HG02759 (cell line): ENCODE measurements at regions not wholly inside any gene's neighbourhood (a gene's known extent, or its start where the extent isn't known, plus 50 kb on each side); places are given as distances from the start of the nearest gene placed in this dataset.
"Not testable (repeated sequence)": the region's sequence is repeated elsewhere in the genome, so short reads cannot be mapped to it uniquely, and the experiment has no call there.

Experiments used
- ATAC-seq: cut with Tn5 transposase; IDR thresholded peaks from one replicate; pipeline ENCODE4 v1.9.1; 2021; ENCODE audit warnings: mild to moderate bottlenecking, moderate library complexity; ENCODE audit not compliant: unreplicated experiment

DNA sequence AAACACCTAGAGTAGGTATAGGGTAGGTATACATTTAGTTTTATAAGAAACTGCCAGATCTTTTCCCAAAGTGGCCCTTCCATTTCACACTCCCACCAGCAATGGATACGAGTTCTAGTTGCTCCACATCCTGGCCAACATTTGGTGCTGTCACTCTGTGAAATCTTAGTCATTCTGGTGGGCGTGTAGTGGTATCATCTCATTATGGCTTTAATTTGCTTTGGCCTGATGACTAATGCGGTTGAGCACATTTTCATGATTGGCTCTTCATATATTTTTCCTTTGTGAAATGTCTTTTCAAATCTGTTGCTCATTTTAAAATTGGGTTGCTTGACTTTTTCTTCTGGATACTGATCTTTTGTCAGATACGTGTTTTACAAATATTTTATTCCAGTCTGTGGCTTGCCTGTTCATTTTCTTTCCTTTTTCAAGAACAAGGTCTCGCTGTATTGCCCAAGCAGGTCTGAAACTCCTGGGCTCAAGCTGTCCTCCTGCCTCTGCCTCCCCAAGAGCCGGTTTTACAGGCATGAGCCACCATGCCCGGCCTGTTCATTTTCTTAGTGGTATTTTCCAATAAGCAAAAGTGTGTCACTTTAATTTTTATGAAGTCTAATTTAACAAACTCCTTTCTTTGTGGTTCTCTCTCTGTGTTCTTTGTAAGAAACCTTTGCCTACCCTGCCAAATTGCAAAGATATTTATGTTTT, 192.4 kb downstream of the SEC14L1 start:
- no peak for ATAC-seq

DNA sequence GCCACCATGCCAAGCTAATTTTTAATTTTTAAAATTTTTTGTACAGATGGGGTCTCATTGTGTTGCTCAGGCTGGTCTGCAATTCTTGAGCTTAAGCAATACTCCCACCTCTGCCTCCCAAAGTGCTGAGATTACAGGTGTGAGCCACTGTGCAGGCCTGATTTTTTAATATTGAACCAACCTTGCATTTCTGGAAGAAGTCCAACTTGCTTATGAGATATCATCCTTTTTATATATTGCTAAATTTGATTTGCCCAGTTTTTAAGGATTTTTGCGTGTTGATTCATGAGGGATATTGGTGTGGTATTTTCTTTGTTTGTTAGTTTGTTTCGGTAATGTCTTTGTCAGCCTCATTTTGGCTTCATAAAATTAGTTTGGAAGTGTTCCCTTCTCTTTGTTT, 196.4 kb downstream of the SEC14L1 start:
- ATAC-seq, result no peak

DNA sequence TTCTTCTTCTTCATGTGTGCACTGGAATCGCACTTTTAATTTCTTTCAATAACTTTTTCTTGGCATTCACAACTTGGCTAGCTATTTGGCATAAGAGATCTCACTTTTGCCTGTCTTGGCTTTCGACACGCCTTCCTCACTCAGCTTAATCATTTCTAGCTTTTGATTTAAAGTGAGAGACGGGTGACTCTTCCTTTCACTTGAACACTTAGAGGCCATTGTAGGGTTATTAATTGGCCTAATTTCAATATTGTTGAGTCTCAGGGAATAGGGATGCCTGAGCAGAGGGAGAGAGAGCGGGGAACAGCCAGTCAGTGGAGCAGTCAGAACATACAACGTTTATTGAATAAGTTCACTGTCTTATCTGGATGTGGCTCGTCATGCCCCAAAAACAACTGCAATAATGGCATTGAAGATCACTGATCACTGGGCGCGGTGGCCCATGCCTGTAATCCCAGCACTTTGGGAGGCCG, 200.3 kb downstream of the SEC14L1 start:
- ATAC-seq, result no peak

DNA sequence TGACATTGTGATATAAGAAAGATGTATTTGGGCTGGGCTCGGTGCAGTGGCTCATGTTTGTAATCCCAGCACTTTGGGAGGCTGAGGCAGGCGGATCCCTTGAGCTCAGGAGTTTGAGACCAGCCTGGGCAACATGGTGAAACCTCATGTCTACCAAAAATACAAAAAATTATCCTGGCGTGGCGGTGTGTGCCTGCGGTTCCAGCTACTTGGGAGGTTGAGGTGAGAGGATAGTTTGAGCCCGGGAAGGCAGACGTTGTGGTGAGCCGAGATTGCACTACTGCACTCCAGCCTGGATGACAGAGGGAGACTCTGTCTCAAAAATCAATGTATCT, 201.9 kb downstream of the SEC14L1 start:
- ATAC-seq, result not testable (repeated sequence)

DNA sequence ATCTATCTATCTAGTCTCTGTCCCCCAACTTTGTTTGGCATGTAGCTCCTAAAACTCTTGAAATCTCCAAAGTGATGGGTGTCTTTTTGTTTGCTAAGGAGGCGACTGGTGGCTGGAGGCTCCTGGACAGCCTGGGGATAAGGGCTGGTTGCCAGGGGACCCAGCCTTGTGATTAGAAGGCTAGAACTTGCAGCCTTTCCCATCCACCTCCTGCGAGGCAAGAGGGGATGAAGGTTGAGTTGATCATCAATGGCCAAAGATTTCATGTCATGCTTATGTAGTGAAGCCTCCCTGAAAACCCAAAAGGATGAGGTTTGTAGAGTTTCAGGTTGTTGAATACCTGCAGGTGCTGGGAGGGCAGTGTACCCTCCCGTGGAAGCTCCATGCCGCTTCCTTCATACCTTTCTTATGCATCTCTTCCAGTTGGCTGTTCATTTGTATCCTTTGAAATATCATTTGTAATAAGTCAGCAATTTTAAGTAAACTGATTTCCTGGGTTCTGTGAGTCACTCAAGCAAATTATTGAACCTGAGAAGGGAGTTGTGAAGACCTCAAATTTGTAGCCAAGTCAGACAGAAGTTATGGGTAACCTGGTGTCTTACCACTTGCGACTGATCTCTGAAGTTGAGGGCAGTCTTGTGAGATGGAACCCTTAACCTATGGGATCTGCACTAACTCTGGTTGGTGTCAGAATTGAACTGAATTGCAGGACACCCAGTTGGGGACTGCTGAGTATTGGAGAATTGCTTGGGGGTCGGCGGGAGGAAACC, 202.4 kb downstream of the SEC14L1 start:
- no peak for ATAC-seq

DNA sequence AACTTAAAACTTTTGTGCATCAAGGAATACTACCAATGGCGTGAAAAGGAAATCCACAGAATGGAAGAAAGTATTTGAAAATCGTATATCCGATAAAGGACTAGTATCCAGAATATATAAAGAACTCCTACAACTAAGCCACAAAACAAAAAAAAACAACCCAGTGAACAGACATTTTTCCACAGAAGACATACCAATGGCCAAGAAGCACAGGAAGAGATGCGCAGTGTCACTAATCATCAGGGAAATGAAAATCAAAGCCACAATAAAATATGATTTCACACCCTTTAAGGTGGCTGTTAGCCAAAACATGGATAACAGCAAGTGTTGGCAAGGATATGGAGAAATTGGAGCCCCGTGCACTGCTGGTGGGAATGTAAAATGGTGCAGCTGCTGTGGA, 203.3 kb downstream of the SEC14L1 start:
- no peak for ATAC-seq

DNA sequence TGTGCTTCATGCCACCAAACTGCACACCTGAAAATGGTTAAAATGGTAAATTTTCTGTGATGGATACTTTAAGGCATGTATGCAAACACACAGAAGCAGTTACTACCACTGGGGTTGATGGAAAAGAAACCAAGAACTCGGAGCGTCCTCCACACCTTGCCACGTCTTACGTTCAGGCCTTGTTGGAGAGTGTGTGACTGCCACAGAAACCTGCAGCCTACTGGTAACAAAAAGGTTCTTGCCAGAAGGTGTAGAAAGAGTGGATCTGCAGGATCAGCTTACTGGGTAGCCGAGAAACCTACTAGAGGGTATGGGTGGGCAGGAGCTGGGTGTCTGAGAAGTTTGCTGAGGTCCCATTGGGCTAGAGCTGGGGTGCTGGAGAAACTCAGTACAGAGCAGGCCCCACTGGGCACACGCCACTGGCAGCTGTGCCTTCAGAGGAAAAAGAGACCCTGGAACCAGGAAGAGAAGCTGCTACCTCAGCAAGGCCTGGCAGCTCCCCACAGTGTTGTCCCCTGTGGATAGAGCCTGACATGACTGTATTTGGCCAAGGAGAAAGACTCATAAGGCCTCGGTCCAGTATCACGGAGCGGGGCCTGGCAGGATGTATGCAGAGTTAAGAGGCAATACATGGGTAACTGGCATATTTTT, 204.6 kb downstream of the SEC14L1 start:
- ATAC-seq, result no peak

DNA sequence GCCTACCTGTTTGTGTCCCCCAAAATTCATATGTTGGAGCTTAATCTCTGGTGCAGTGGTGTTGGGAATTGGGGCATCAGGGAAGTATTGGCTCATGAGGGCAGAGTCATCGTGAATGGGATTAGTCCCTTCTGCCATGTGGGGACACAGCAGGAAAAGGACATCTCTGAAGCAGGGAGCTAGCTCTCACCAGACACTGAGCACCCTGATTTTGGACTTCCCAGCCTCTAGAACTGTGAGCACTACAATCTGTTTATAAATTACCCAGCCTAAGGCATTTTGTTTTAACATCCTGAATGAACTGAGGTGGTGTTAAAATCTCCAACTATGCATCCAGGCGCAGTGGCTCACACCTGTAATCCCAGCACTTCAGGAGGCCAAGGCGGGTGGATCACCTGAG, 206.0 kb downstream of the SEC14L1 start:
- no peak for ATAC-seq

DNA sequence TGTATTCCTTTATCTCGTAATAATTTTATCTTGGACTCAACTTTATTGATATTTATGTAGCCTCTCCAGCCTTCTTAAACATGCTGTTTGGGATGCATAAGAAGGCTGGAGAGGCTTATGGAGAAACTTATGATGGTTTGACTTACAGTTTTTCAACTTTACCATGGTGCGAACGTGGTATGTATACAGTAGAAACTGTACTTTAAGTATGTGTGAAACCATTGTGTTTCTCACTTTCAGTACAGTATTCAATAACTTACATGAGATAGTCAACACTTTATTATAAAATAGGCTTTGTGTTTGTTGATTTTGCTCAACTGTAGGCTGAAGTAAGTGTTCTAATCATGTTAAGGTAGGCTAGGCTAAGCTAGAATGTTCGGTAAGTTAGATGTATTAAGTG, 206.8 kb downstream of the SEC14L1 start:
- ATAC-seq, result no peak

DNA sequence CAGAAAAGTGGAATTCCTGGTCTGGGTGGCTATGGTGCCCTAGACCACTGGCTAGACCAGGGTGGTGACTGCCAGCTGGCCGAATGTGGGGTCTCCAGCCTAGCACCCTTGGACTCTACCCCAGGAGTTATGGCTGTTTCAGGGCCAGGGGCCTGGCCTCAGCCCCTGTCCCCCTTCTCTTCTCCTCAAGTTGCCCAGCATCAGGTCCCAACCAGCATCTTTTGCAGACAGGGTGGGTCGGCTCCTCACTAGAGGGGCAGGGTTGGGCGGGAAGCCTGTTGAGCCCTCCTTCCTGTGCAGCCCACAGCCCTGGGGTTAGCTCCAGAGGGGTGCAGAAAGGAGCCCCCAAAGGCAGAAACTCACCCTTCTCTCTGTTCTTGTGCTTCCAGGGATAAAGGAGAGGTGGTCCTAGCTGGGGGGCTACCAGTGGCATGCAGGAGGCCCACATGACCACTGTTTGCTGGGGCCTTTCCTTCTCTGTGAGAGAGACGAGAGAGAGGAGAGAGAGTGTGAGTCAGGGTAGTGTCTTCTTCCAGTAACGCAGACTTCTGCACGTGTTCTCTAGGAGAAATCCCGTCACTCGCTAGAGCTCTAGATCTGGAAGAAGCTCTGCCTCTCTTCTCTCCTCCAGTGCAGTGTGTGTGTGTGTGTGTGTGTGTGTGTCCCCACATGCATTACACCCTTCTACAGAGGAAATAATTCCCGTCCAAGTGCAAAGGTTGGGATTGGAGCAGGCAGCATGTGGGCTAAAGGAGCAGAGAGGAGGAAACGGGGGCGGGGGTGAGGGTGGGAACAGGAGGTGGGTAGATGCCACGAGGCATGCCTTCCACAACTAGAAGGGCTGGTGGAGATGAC, 209.4 kb downstream of the SEC14L1 start:
- no peak for ATAC-seq

DNA sequence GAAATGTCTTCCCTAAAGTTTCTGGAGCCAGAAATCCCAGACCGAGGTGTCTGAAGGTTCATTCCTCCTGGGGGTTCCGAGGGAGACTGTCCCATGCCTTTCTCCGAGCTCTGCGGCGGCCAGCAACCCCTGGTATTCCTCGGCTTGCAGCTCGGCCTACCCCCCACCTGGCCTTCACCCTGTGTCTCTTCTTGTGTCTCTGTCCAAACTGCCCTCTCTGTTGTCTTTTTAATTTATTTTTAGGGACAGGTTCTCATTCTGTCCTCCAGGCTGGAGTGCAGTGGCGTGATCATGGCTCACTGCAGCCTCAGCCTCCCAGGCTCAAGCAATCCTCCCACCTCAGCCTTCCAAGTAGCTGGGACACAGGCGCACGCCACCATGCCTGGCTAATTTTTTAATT, 211.7 kb downstream of the SEC14L1 start:
- ATAC-seq, result no peak

DNA sequence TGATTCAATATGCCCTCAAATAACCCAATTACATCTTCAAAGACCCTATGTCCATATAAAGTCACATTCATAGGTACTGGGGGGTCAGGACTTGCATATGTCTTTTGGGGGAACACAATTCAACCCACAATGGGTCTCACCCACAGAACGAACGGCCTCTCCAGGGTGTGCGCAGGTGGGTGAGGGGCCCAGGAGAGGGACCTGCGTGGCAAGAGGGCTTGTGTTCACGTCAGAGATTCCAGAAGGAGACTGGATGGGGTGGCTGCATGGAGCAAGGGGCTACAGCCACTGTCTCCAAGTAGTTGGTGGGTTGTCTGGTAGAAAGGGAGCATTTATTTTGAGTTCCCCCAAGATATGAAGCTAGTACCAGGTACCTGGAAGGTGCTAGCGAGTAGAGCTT, 212.2 kb downstream of the SEC14L1 start:
- ATAC-seq, result no peak

DNA sequence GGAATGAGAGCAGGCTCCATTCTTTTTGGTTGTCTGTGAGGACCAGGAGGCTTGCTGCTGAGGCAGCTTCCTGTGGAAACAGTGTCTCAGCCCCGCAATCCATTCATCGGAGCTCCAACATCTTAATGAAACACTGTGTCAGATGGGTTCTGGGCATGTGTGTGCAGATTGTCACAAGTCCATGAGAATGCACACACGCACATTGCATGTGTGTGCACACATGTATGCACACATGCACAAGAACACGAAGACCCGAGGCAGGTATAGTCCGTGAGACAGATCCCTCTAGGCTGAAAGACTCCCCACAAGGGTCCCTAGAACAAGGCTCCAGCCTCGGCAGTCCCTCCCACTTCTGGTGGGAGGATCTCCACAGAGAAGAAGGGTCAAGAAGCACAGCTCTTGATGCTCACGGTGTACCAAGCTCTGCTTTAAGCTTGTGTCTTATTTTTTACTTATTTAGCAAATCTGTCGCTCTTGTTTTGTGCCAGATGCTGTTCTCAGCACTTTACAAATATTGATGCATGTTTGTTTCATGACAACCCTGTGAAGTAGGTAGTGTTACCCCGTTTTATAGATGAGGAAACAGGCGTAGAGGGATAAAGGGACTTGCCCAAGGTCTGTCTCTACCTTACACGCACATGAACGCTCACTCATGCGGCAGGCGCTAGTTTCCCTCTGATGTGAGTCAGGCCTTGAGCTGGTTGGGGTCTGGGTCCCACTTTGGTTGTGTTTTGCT, 213.1 kb downstream of the SEC14L1 start:
- ATAC-seq, result no peak

DNA sequence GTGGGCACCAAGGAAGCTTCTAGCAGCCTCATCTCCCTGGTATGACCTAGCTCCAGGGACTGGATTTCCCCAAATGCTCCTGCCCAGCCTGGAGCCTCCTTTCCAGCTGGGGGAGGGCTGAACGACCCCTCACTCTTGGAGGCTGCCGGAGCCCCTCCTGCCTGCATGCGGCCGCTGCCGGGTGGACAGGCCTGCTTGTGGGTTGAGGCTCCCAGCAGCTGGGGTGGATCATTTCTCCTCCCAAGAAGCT, 213.6 kb downstream of the SEC14L1 start:
- no peak for ATAC-seq

DNA sequence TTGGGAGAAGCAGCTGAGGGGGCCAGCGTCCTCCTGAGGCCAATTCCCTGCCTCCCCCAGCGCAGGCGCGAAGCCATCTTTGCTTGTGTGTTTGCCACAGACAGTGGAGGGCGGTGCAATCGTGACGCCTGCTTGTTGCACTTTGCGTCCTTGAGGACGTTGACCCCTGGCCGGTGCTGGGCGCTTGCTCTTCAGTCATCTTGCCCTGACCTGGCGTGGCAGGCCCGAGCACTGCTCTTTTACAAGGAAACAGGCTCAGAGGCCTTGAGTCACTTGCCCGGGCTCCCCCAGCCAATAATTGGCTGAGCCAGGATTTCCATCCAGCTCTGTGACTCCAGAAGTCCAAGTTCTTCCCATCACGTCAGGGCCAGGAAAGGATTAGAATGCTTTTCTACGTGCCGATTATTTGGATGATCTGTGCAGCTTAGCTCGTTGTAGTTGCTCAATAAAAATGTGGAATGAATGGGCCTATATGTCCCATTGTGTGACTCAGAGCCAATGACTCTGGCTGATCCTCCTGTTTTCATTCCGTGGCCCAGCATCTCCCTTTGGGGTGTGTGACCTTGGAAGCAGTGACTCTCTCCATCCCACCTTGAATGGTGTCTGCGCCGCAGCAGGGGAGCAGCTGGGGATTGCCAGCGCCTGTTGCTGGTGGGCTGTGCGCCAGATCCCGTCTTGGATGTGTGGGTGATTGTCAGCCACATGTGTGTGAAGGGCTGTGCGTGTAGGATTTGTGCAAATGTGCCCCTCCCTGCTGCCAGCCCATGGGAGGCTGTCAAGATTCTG, 214.1 kb downstream of the SEC14L1 start:
- no peak for ATAC-seq

DNA sequence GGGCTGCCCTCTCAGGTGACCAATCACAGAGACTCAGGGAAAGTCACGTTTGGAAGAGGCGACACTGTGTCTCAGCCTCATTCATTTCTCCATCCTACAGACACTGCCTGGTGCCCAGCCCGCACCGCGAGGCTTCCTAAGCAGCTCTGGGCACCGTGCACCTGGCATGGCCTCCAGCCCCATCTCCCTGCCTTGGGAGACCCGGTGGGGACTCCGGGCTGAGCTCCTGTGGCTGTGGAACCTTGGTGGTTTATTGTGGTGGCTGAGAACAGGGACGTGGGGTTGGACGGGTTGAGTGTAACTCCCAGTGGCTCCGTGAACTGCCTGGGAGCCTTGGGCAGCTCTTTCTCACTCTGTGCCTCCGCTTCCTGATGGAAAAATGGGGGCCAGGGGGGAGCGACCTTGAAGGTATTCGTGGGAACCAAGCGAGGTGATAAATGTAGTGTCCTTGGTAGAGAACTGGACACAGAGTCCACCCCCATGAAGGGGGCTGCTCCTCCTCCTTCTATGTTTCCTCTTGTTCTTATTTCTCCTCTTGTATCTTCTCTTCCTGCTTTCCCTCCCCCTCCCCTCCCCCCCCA, 215.4 kb downstream of the SEC14L1 start:
- ATAC-seq, result no peak

DNA sequence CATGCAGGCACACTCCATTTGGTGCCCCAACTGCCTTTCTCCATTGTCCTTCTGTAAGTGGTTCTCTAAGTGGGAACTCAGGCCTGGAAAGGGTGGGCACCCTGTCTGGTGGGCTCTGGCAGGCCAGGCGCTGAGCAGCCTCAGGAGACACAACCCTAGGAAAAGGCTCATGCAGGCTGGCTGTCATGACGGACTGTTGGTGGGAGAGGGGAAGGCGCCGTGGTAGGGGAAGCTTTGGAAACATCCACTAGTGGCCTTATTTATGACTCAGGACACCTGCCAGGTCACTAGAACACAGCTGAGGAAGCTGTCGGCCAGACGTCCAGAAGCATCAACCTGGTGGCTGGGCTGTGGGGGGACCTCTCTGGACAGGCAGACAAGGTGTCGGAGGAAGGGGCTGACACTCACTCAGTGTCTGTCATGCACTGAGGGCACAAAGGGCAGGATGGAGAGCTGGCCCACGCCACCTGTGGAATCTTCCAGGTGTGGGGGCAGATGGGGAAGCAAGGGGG, 216.0 kb downstream of the SEC14L1 start:
- ATAC-seq, result no peak

DNA sequence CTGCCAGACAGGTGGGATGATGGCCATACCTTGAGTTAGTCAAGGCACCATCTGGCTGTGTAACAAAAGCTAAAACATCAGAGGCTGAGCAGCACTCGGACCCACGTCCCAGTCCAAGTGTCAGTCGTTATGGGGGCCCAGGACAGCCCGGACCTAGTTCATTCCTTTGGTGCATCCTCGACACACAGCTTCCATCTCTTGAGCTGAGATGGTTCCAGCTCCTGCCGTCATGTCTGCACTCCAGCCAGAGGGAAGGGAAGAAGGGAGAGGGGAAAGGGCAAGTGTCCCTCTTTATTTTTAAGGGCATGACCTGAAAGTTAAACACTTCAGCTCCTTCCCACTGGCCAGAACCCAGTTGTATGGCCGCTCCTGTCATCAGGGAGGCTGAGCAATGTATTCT, 218.0 kb downstream of the SEC14L1 start:
- no peak for ATAC-seq

DNA sequence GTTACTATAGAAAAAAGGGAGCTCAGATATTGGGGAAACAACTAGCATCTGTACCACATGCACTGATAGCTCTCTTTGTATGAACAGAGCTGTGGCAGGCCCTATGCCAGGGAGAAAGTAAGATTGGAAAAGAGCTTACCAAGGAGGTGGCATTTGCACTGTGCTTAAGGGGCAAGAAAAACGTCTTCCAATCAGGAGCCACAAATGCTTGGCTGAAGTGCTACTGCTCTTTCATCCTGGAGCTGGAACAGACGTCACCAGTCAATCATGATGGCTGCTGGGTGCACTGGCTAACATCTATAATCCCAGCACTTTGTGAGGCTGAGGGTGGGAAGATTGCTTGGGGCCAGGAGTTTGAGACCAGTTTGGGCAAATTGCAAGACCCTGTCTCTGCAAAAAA, 218.5 kb downstream of the SEC14L1 start:
- ATAC-seq, result no peak
